PC-9 (cell line): ENCODE measurements at regions not wholly inside any gene's neighbourhood (a gene's known extent, or its start where the extent isn't known, plus 50 kb on each side); places are given as distances from the start of the nearest gene placed in this dataset.

Experiments used
- BruUV-seq: library from RNA; stranded (reverse); fragments of 400-500 nt; replicated peaks from 2 replicates; lab custom pipeline; 2021; lab: Mats Ljungman, UMichigan
- CTCF ChIA-PET: fragments of 300-600 bp; sonication (Branson Sonifier 250); formaldehyde crosslinking; loops from one replicate; lab custom pipeline; 2022; ENCODE audit warnings: antibody characterized with exemption; lab: Charles Lee
- POLR2A ChIA-PET: fragments of 300-600 bp; sonication (Branson Sonifier 250); formaldehyde crosslinking; loops from one replicate; lab custom pipeline; 2022; ENCODE audit warnings: antibody characterized with exemption; ENCODE audit not compliant: unreplicated experiment; lab: Charles Lee
- DNase-seq, 2 experiments: peaks; one replicate each; pipeline versions ENCODE4 v3.0.0 to v3.0.0-alpha.2; 2015 to 2022; ENCODE audit warnings: mixed read lengths in 1 of 2
- H2AFZ ChIP-seq: fragments of 200-600 bp; sonication (generic); 2 replicates; pipeline ENCODE4 v1.8.1; 2017; ENCODE audit warnings: antibody characterized with exemption
- H3F3A ChIP-seq: fragments of 200-600 bp; sonication (generic); 2 replicates; pipeline ENCODE4 v1.8.1; 2017; ENCODE audit warnings: antibody characterized with exemption, mild to moderate bottlenecking, low read depth; ENCODE audit not compliant: insufficient read depth
- H3K27ac ChIP-seq: fragments of 200-600 bp; sonication (generic); 2 replicates; pipeline ENCODE4 v1.6.1; 2016; ENCODE audit warnings: mixed run types
- H3K27me3 ChIP-seq: fragments of 200-600 bp; sonication (generic); 2 replicates; pipeline ENCODE4 v1.6.1; 2016; ENCODE audit warnings: low read depth, mixed run types; ENCODE audit not compliant: insufficient read depth
- H3K36me3 ChIP-seq: fragments of 200-600 bp; sonication (generic); 2 replicates; pipeline ENCODE4 v1.6.1; 2016; ENCODE audit warnings: low read depth, mixed run types
- H3K4me1 ChIP-seq: fragments of 200-600 bp; sonication (generic); replicated peaks from 2 replicates; pipeline ENCODE4 v1.6.1; 2016; ENCODE audit warnings: mixed run types; ENCODE audit not compliant: insufficient read depth
- H3K4me2 ChIP-seq: fragments of 200-600 bp; sonication (generic); 2 replicates; pipeline ENCODE4 v1.6.1; 2017; ENCODE audit warnings: mixed run types
- H3K4me3 ChIP-seq: fragments of 200-600 bp; sonication (generic); 2 replicates; pipeline ENCODE4 v1.6.1; 2016; ENCODE audit warnings: mixed run types
- H3K79me2 ChIP-seq: fragments of 200-600 bp; sonication (generic); 2 replicates; pipeline ENCODE4 v1.6.1; 2017; ENCODE audit warnings: low read depth, mixed run types
- H3K9me2 ChIP-seq: fragments of 200-600 bp; sonication (generic); 2 replicates; pipeline ENCODE4 v1.8.1; 2017; ENCODE audit warnings: mild to moderate bottlenecking; ENCODE audit not compliant: insufficient read depth
- H3K9me3 ChIP-seq: fragments of 200-600 bp; sonication (generic); 2 replicates; pipeline ENCODE4 v1.8.1; 2016; ENCODE audit warnings: low read depth; ENCODE audit not compliant: insufficient read depth
- H4K20me1 ChIP-seq: fragments of 200-600 bp; sonication (generic); 2 replicates; pipeline ENCODE4 v1.8.1; 2017; ENCODE audit not compliant: insufficient read depth
- CTCF ChIP-seq: fragments of 200-600 bp; sonication (generic); conservative IDR thresholded peaks from 2 replicates; pipeline ENCODE4 v1.6.1; 2017; ENCODE audit warnings: mixed run types, antibody characterized with exemption, mild to moderate bottlenecking, moderate library complexity
- EZH2 ChIP-seq: fragments of 200-600 bp; sonication (generic); IDR thresholded peaks from 2 replicates; pipeline ENCODE4 v1.8.0; 2017; ENCODE audit warnings: antibody characterized with exemption, low read depth
- intact Hi-C: fragments of 100-400 bp; cut with micrococcal nuclease; formaldehyde crosslinking; loops from one replicate; pipeline ENCODE4 v1.10.0; 2022; ENCODE audit not compliant: unreplicated experiment

DNA sequence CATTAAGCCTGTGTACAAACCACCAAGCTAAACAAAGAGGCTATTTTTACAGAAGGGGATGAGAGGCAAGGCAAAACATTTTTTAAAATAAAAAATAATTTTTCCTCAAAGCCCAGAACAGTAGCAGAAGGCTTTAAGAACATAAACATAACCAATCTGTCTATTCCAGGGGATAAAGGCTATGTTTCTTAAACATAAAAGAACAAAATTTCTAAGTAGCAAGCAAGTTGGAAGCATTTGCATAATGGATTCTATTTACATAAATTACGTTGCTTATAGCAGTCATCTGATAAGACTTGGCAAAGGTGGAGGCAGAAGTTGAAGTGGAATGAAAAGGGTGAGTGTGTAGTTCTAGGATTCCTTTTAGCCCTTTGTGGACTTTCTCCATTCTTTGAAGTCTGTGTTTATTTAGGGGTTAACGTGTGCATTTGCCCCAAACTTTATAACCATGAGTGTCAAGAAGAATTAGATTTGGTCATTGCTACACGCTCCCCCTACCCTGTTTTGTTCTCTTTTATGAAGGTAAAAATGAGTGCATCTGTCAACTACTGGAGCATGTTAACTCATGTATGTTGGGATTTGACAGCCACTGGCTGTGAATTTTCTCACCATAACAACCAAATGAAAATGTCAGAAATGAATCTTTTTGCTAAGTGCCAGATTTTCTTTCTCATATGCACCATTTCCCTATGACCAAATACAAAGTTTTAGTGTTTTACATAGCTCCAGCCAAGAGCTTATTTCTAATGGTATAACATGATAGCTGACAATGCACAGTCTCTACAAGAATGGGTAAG, 378.4 kb upstream of the IGFBP7 start:
- H3K79me2 ChIP-seq, result no peaks in the 10 kb centered on the region
- no peak for DNase-seq
- H3K27me3 ChIP-seq, result no peaks in the 10 kb centered on the region
- TF ChIP-seq CTCF, result no peak
- no peak for TF ChIP-seq EZH2
- H3K4me1 ChIP-seq, result no peaks in the 10 kb centered on the region
- no peaks in the 10 kb centered on the region for H3K36me3 ChIP-seq
- POLR2A ChIA-PET, result no interaction called here
- H3K9me2 ChIP-seq, result no peaks in the 10 kb centered on the region
- no peak overlapping the region for H3K4me2 ChIP-seq
- intact Hi-C loops, result no loop called here
- no peak overlapping the region for H3K27ac ChIP-seq
- no peak overlapping the region for H3K4me3 ChIP-seq
- H3F3A ChIP-seq, result no peaks in the 10 kb centered on the region
- H2AFZ ChIP-seq, result no peak overlapping the region
- CTCF ChIA-PET, result no interaction called here
- BruUV-seq, result no TSS peak
- H3K9me3 ChIP-seq, result no peaks in the 10 kb centered on the region
- H4K20me1 ChIP-seq, result no peaks in the 10 kb centered on the region

DNA sequence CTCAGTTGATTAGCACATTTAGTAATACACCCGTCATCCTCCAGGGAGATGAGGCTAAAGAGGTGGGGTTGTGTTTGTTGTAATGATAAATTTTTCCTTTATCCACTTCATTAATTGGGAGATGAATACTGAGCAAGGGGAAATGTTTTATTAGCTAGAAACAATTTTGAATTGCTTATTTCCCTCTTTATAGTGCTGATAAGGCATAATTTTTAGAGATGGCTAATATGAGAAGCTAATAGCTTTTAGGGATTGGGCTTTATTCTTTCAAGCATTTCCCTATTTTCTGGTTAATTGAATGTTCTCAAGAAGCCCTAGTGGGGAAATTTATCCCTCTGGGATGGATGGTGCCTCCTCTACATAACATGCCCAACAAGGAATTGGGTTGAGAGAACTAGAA, 365.2 kb upstream of the IGFBP7 start:
- no peak for DNase-seq
- no peak for TF ChIP-seq EZH2
- TF ChIP-seq CTCF, result no peak
- Histone ChIP-seq H3K79me2 (no peaks in the 10 kb centered on the region), H3K9me2 (no peaks in the 10 kb centered on the region), H3K27ac (no peak overlapping the region), H3K27me3 (no peaks in the 10 kb centered on the region), H3K9me3 (no peaks in the 10 kb centered on the region), H4K20me1 (no peaks in the 10 kb centered on the region), H3K4me1 (no peaks in the 10 kb centered on the region), H3K4me2 (no peak overlapping the region), H3F3A (no peaks in the 10 kb centered on the region), H3K36me3 (no peaks in the 10 kb centered on the region), H3K4me3 (no peak overlapping the region), H2AFZ (no peak overlapping the region)
- ChIA-PET CTCF (no interaction called here), POLR2A (interaction anchor here (0.7 kb wide), 1 partner anchor 437 kb away, joined by 9 read pairs; no protein-coding TSS in a partner anchor)
- BruUV-seq, result no TSS peak
- intact Hi-C loops, result no loop called here

- CTCF ChIA-PET, result no interaction called here
- Histone ChIP-seq H3K9me2 (no peaks in the 10 kb centered on the region), H3K36me3 (no peaks in the 10 kb centered on the region), H2AFZ (no peak overlapping the region), H3F3A (no peaks in the 10 kb centered on the region), H3K4me2 (no peak overlapping the region), H4K20me1 (no peaks in the 10 kb centered on the region), H3K27ac (no peak overlapping the region), H3K9me3 (no peaks in the 10 kb centered on the region), H3K4me1 (no peaks in the 10 kb centered on the region), H3K27me3 (no peaks in the 10 kb centered on the region), H3K4me3 (no peak overlapping the region), H3K79me2 (no peaks in the 10 kb centered on the region)
- intact Hi-C loops, result no loop called here
- no peak for TF ChIP-seq CTCF
- TF ChIP-seq EZH2, result no peak
- BruUV-seq, result no TSS peak
- POLR2A ChIA-PET, result no interaction called here
- no peak for DNase-seq
Observed at GRCh38 chr4:57465321-57466056, 355.3 kb upstream of the IGFBP7 start.
